K562 (cell line): ENCODE measurements at regions not wholly inside any gene's neighbourhood (a gene's known extent, or its start where the extent isn't known, plus 50 kb on each side); places are given as distances from the start of the nearest gene placed in this dataset.
A peak's percentile ranks its signal among the peaks of the same experiment; 100 is the strongest.

Experiments
- ATAC-seq: fragments of 200-7000 bp; cut with Tn5 transposase; 3 replicates; pipeline ENCODE4 v1.9.1; 2020; ENCODE audit warnings: moderate library complexity
- BruUV-seq: library from RNA; stranded (reverse); fragments of 400-500 nt; replicated peaks from 2 replicates; lab custom pipeline; 2021; lab: Mats Ljungman, UMichigan
- CTCF ChIA-PET: fragments of 300-600 bp; formaldehyde crosslinking; extraction: SDS; loops from one replicate; lab custom pipeline; 2021; ENCODE audit warnings: low intra/inter-chr PET ratio; lab: Yijun Ruan, JAX
- POLR2A ChIA-PET: fragments of 300-600, 350-650 bp; sonication (Branson Sonifier 250); formaldehyde crosslinking; extraction: SDS; loops from one replicate; lab custom pipeline; 2021; ENCODE audit warnings: antibody characterized with exemption, inconsistent platforms; lab: Yijun Ruan, JAX
- DNase-seq, 4 experiments: peaks; one replicate each; pipeline versions ENCODE4 v3.0.0 to v3.0.0-alpha.2; 2011 to 2018; ENCODE audit warnings: low spot score in 3 of 4, mixed read lengths in 3 of 4; ENCODE audit errors: extremely low read depth in 1 of 4
- FAIRE-seq: peaks from 2 replicates; lab custom pipeline; 2011; peaks lifted over from hg19 to GRCh38; lab: Jason Lieb, UNC
- H2AFZ ChIP-seq: 2 replicates; pipeline ENCODE4 v1.6.0; 2011; ENCODE audit warnings: low read depth, low read length, control low read depth, inconsistent platforms
- H3K27ac ChIP-seq: fragments of 200-600 bp; 3 replicates; pipeline ENCODE4 v1.8.0; 2011; ENCODE audit warnings: low read depth, mild to moderate bottlenecking, control low read depth, inconsistent platforms, low read length, moderate library complexity, mixed read lengths; ENCODE audit errors: extremely low read depth
- H3K27me3 ChIP-seq, 2 experiments: fragments of 300-600 bp in 1 of 2; 2 replicates in 1 of 2; 3 replicates in 1 of 2; pipeline versions ENCODE4 v1.6.0 to v1.8.0; 2011; ENCODE audit warnings: inconsistent platforms in 2 of 2, low read length in 2 of 2, mild to moderate bottlenecking in 1 of 2, mixed read lengths in 1 of 2, moderate library complexity in 1 of 2; ENCODE audit not compliant: control insufficient read depth in 2 of 2, insufficient read depth in 2 of 2
- H3K36me3 ChIP-seq: fragments of 300-600 bp; 3 replicates; pipeline ENCODE4 v1.8.0; 2011; ENCODE audit warnings: mild to moderate bottlenecking, low read length, inconsistent platforms; ENCODE audit not compliant: control insufficient read depth, insufficient read depth
- H3K4me1 ChIP-seq, 2 experiments: fragments of 200-600 bp in 1 of 2; replicated peaks in 1 of 2; 2 replicates in 1 of 2; 3 replicates in 1 of 2; pipeline versions ENCODE4 v1.5.1 to v1.8.0; 2011; ENCODE audit warnings: inconsistent platforms in 2 of 2, low read length in 2 of 2, mild to moderate bottlenecking in 1 of 2, mixed read lengths in 1 of 2, moderate library complexity in 1 of 2; ENCODE audit not compliant: control insufficient read depth in 2 of 2, insufficient read depth in 2 of 2
- H3K4me2 ChIP-seq: 2 replicates; pipeline ENCODE4 v1.6.1; 2011; ENCODE audit warnings: low read length, control low read depth, inconsistent platforms, mixed read lengths; ENCODE audit not compliant: insufficient read depth
- H3K4me3 ChIP-seq: fragments of 200-600 bp; sonication (generic), shearing (Covaris generic); 2 replicates; pipeline ENCODE4 v1.5.1; 2016; ENCODE audit warnings: control low read depth, inconsistent platforms
- H3K79me2 ChIP-seq: fragments of 200-600 bp; 3 replicates; pipeline ENCODE4 v1.8.0; 2011; ENCODE audit warnings: low read length, inconsistent platforms; ENCODE audit not compliant: control insufficient read depth, insufficient read depth
- H3K9ac ChIP-seq, 2 experiments: 2 replicates each; pipeline versions ENCODE4 v1.6.0 to v1.6.1; 2011; ENCODE audit warnings: low read depth in 2 of 2, low read length in 2 of 2, control low read depth in 1 of 2, inconsistent platforms in 1 of 2, mild to moderate bottlenecking in 1 of 2, mixed read lengths in 1 of 2; ENCODE audit not compliant: insufficient read depth in 1 of 2
- H3K9me1 ChIP-seq: one replicate; pipeline ENCODE4 v1.6.0; 2011; ENCODE audit warnings: inconsistent platforms, mild to moderate bottlenecking, low read length, moderate library complexity; ENCODE audit not compliant: control insufficient read depth, insufficient read depth
- H3K9me3 ChIP-seq: replicated peaks from 2 replicates; pipeline ENCODE4 v1.5.1; 2011; ENCODE audit warnings: low read depth, low read length, inconsistent platforms; ENCODE audit not compliant: control insufficient read depth, insufficient read depth
- H4K20me1 ChIP-seq: replicated peaks from 2 replicates; pipeline ENCODE4 v1.6.1; 2011; ENCODE audit warnings: low read length, inconsistent platforms, mixed read lengths; ENCODE audit not compliant: control insufficient read depth, insufficient read depth
- ATF4 ChIP-seq: fragments of 450-650 bp; formaldehyde crosslinking; IDR thresholded peaks from 2 replicates; pipeline ENCODE4 v1.4.0; 2022; ENCODE audit warnings: mild to moderate bottlenecking, moderate library complexity
- CEBPG ChIP-seq, 3 experiments: fragments of 200-800 bp in 1 of 3; sonication (Bioruptor generic) in 1 of 3; sonication (generic) in 1 of 3; formaldehyde crosslinking in 1 of 3; IDR thresholded peaks in 2 of 3; conservative IDR thresholded peaks in 1 of 3; 2 replicates each; pipeline versions ENCODE4 v1.6.1 to v1.8.0; 2016 to 2022; ENCODE audit warnings: missing compliant biosample characterization in 2 of 3, missing genetic modification characterization in 2 of 3, mild to moderate bottlenecking in 1 of 3, missing genetic modification reagents in 1 of 3
- CTCF ChIP-seq, 3 experiments: IDR thresholded peaks in 2 of 3; conservative IDR thresholded peaks in 1 of 3; 2 replicates each; pipeline ENCODE4 v1.5.1; 2011 to 2012; ENCODE audit warnings: low read length in 3 of 3, mild to moderate bottlenecking in 3 of 3, control low read depth in 2 of 3, improper control_type of control experiment in 1 of 3, inconsistent platforms in 1 of 3, low read depth in 1 of 3, mixed read lengths in 1 of 3, moderate library complexity in 1 of 3; ENCODE audit not compliant: insufficient read depth in 2 of 3
- CTCFL ChIP-seq: IDR thresholded peaks from 2 replicates; pipeline ENCODE4 v1.6.1; 2011; ENCODE audit warnings: borderline replicate concordance, low read depth, mild to moderate bottlenecking, moderate library complexity, low read length; ENCODE audit not compliant: insufficient read depth, poor library complexity, severe bottlenecking
- PHB ChIP-seq: fragments of 250-450 bp; sonication (Bioruptor Pico); IDR thresholded peaks from 2 replicates; pipeline ENCODE4 v1.5.0; 2021
- SMC3 ChIP-seq: conservative IDR thresholded peaks from 2 replicates; pipeline ENCODE4 v1.6.1; 2011; ENCODE audit warnings: low read depth, low read length, improper control_type of control experiment; ENCODE audit not compliant: insufficient read depth
- YBX1 ChIP-seq: fragments of 450-650 bp; IDR thresholded peaks from 2 replicates; pipeline ENCODE4 v1.7.1; 2016; ENCODE audit warnings: mild to moderate bottlenecking
- ZBTB33 ChIP-seq: sonication (generic); formaldehyde crosslinking; IDR thresholded peaks from 2 replicates; pipeline ENCODE4 v1.8.1; 2023; ENCODE audit warnings: mild to moderate bottlenecking, missing genetic modification reagents
- ZNF589 ChIP-seq: fragments of 200-800 bp; sonication (Bioruptor generic); IDR thresholded peaks from 2 replicates; pipeline ENCODE4 v1.6.1; 2016; ENCODE audit warnings: low read depth, missing genetic modification characterization, missing compliant biosample characterization
- ZSCAN32 ChIP-seq: fragments of 450-650 bp; formaldehyde crosslinking; IDR thresholded peaks from 2 replicates; pipeline ENCODE4 v1.4.0; 2020; ENCODE audit warnings: mild to moderate bottlenecking, moderate library complexity
- WGBS: fragments of 100-300 bp; shearing (Covaris generic); methylation state at CpG from one replicate; pipeline ENCODE4 v1.1.6; 2016; ENCODE audit warnings: low coverage, mixed read lengths; ENCODE audit not compliant: insufficient coverage; ENCODE audit errors: missing lambda C conversion rate; 5-methylcytosine and 5-hydroxymethylcytosine counted together
- in situ Hi-C: fragments of 300-500 bp; cut with MboI; formaldehyde crosslinking; loops from 4 replicates; pipeline ENCODE4 v1.15.0; 2018; ENCODE audit warnings: inconsistent platforms, mixed read lengths
- intact Hi-C: fragments of 100-400 bp; cut with micrococcal nuclease; formaldehyde crosslinking; loops from 2 replicates; pipeline ENCODE4 v1.14.2; 2022

GRCh38 chr10:114876602-114877300 is 55.2 kb downstream of the FHIP2A start:
- H3K9ac ChIP-seq, result no peak overlapping the region
- H3K9me3 ChIP-seq, result no peaks in the 10 kb centered on the region
- WGBS, result 3% methylated on average over 15 of the region's 20 CpGs
- H3K4me1 ChIP-seq, result peaks cover 0 to 2% of the 10 kb centered on the region in 2 experiments; a peak in 2 of 5 replicates
- in situ Hi-C loops, result loop anchor here (25.0 kb wide), 1 partner anchor 236 kb away; no protein-coding TSS in a partner anchor
- BruUV-seq, result no TSS peak
- ChIA-PET CTCF (interaction anchor here (0.8 to 1.0 kb wide), 2 partner anchors 247 to 253 kb away, joined by 3 to 4 read pairs; no protein-coding TSS in a partner anchor), POLR2A (no interaction called here)
- peak overlapping the region; percentile 68 for H2AFZ ChIP-seq
- H3K79me2 ChIP-seq, result no peaks in the 10 kb centered on the region
- H3K27me3 ChIP-seq, result peaks cover 0 to 7% of the 10 kb centered on the region in 2 experiments; a peak in 1 of 5 replicates
- ATAC-seq (peak; percentile 96), FAIRE-seq (peak; percentile 73), DNase-seq (peak; percentile 43 to 73 (median 59))
- no peak overlapping the region for H3K27ac ChIP-seq
- H3K36me3 ChIP-seq, result no peaks in the 10 kb centered on the region
- H3K4me3 ChIP-seq, result no peak overlapping the region
- no peak overlapping the region for H3K4me2 ChIP-seq
- intact Hi-C loops, result loop anchor here (1.0 to 10.0 kb wide), 4 partner anchors 148 to 404 kb away; no protein-coding TSS in a partner anchor
- H4K20me1 ChIP-seq, result no peaks in the 10 kb centered on the region
- H3K9me1 ChIP-seq, result no peaks in the 10 kb centered on the region
- TF ChIP-seq CTCF (IDR thresholded peaks at IDR 0.05 in 2 of 3, conservative IDR thresholded peaks at IDR 0.05 in 1 of 3; ENCODE audit: insufficient read depth in 2 of 3, low read depth in 1 of 3, low read length in 3 of 3) (peak; percentile 77 to 96 (median 87)), ZNF589 (no peak), ZBTB33 (CRISPR knock-in tag) (no peak), ATF4 (CRISPR knock-in tag) (no peak), CTCFL (peak; percentile 84), SMC3 (peak; percentile 49; the same call in 1 of the 2 replicates), PHB (CRISPR knock-in tag) (no peak), CEBPG (CRISPR knock-in tag; IDR thresholded peaks at IDR 0.05) (no peak), CEBPG (tag; conservative IDR thresholded peaks at IDR 0.05 in 1 of 2, IDR thresholded peaks at IDR 0.05 in 1 of 2) (peak; percentile 22 to 68; a peak in 2 of 4 replicates), ZSCAN32 (no peak), YBX1 (no peak)
